Naive B cell (primary cell): ENCODE measurements at regions not wholly inside any gene's neighbourhood (a gene's known extent, or its start where the extent isn't known, plus 50 kb on each side); places are given as distances from the start of the nearest gene placed in this dataset.
"Not testable (repeated sequence)": the region's sequence is repeated elsewhere in the genome, so short reads cannot be mapped to it uniquely, and the experiment has no call there.

Source experiments
- ATAC-seq, 2 donors: fragments of 150-1000 bp; cut with Tn5 transposase; 2 replicates each; pipeline ENCODE4 v1.10.0; 2021; ENCODE audit warnings: low read depth in 2 of 2, mild to moderate bottlenecking in 2 of 2, moderate library complexity in 2 of 2
- DNase-seq: peaks from one replicate; pipeline ENCODE4 v3.0.0; 2022
- H3K27ac Mint-ChIP-seq, 6 donors: one replicate each; pipeline ENCODE4 v1.8.0; 2020 to 2022; ENCODE audit warnings: mild to moderate bottlenecking in 6 of 6, mixed read lengths in 6 of 6, moderate library complexity in 5 of 6, inconsistent platforms in 2 of 6
- H3K27me3 Mint-ChIP-seq, 3 donors: one replicate each; pipeline ENCODE4 v1.8.0; 2021 to 2022; ENCODE audit warnings: mixed read lengths in 3 of 3, mild to moderate bottlenecking in 1 of 3
- H3K36me3 Mint-ChIP-seq, 2 donors: one replicate each; pipeline ENCODE4 v1.8.0; 2020 to 2022; ENCODE audit warnings: mixed read lengths in 2 of 2, inconsistent platforms in 1 of 2, mild to moderate bottlenecking in 1 of 2
- H3K4me1 Mint-ChIP-seq, 3 donors: one replicate each; pipeline ENCODE4 v1.8.0; 2020 to 2022; ENCODE audit warnings: mixed read lengths in 3 of 3, inconsistent platforms in 1 of 3, mild to moderate bottlenecking in 1 of 3, moderate library complexity in 1 of 3
- H3K4me3 Mint-ChIP-seq, 8 donors: one replicate each; pipeline ENCODE4 v1.8.0; 2020 to 2022; ENCODE audit warnings: mild to moderate bottlenecking in 8 of 8, mixed read lengths in 8 of 8, moderate library complexity in 8 of 8, inconsistent platforms in 2 of 8
- H3K9me3 Mint-ChIP-seq, 7 donors: one replicate each; pipeline ENCODE4 v1.8.0; 2020 to 2022; ENCODE audit warnings: mixed read lengths in 7 of 7, mild to moderate bottlenecking in 5 of 7, inconsistent platforms in 2 of 7, moderate library complexity in 1 of 7

- H3K27me3 Mint-ChIP-seq, result peaks cover 0 to 13% (median 3%) of the 10 kb centered on the region in 3 donors
- peaks cover 5 to 16% (median 6%) of the 10 kb centered on the region in 7 donors for H3K9me3 Mint-ChIP-seq
- H3K36me3 Mint-ChIP-seq, result no peaks in the 10 kb centered on the region
- DNase-seq (no peak), ATAC-seq (no peak)
- no peaks in the 10 kb centered on the region for H3K4me1 Mint-ChIP-seq
- no peak overlapping the region for H3K27ac Mint-ChIP-seq
- no peak overlapping the region for H3K4me3 Mint-ChIP-seq
Measured at GRCh38 chr15:93771196-93772030, 459.9 kb upstream of the MCTP2 start.

- H3K27ac Mint-ChIP-seq, result no peak overlapping the region
- H3K4me1 Mint-ChIP-seq, result no peaks in the 10 kb centered on the region
- peaks cover 4 to 14% (median 6%) of the 10 kb centered on the region in 7 donors for H3K9me3 Mint-ChIP-seq
- DNase-seq (no peak), ATAC-seq (no peak)
- no peak overlapping the region for H3K4me3 Mint-ChIP-seq
- H3K36me3 Mint-ChIP-seq, result no peaks in the 10 kb centered on the region
- H3K27me3 Mint-ChIP-seq, result peaks cover 0 to 13% (median 3%) of the 10 kb centered on the region in 3 donors
Measured at GRCh38 chr15:93770788-93771187, 460.6 kb upstream of the MCTP2 start.

- Mint-ChIP-seq H3K27ac (no peak overlapping the region), H3K4me1 (no peaks in the 10 kb centered on the region), H3K36me3 (no peaks in the 10 kb centered on the region), H3K27me3 (peaks cover 0 to 4% (median 0%) of the 10 kb centered on the region in 3 donors), H3K4me3 (no peak overlapping the region), H3K9me3 (peaks cover 0 to 16% (median 5%) of the 10 kb centered on the region in 7 donors)
- DNase-seq, result no peak
- ATAC-seq, result no peak
Measured at GRCh38 chr15:93762036-93762435, 469.3 kb upstream of the MCTP2 start.

- Mint-ChIP-seq H3K27me3 (peaks cover 0 to 4% (median 0%) of the 10 kb centered on the region in 3 donors), H3K4me3 (no peak overlapping the region), H3K4me1 (no peaks in the 10 kb centered on the region), H3K9me3 (peaks cover 1 to 22% (median 9%) of the 10 kb centered on the region in 7 donors), H3K27ac (no peak overlapping the region), H3K36me3 (no peaks in the 10 kb centered on the region)
- ATAC-seq, result no peak
- no peak for DNase-seq
Measured at GRCh38 chr15:93759629-93760028, 471.7 kb upstream of the MCTP2 start.

- Mint-ChIP-seq H3K4me3 (no peak overlapping the region), H3K27ac (no peak overlapping the region), H3K4me1 (no peaks in the 10 kb centered on the region), H3K36me3 (no peaks in the 10 kb centered on the region), H3K9me3 (peaks cover 1 to 22% (median 9%) of the 10 kb centered on the region in 7 donors), H3K27me3 (peaks cover 0 to 4% (median 0%) of the 10 kb centered on the region in 3 donors)
- ATAC-seq, result no peak
- no peak for DNase-seq
Measured at GRCh38 chr15:93758824-93759223, 472.5 kb upstream of the MCTP2 start.

GRCh38 chr15:93748710-93749109 is 482.7 kb upstream of the MCTP2 start:
- H3K4me1 Mint-ChIP-seq, result no peaks in the 10 kb centered on the region
- no peaks in the 10 kb centered on the region for H3K27me3 Mint-ChIP-seq
- DNase-seq, result no peak
- peaks cover 0 to 44% (median 30%) of the 10 kb centered on the region in 7 donors for H3K9me3 Mint-ChIP-seq
- no peak overlapping the region for H3K4me3 Mint-ChIP-seq
- H3K36me3 Mint-ChIP-seq, result no peaks in the 10 kb centered on the region
- no peak overlapping the region for H3K27ac Mint-ChIP-seq
- no peak for ATAC-seq

GRCh38 chr15:93734976-93735375 is 496.4 kb upstream of the MCTP2 start:
- H3K27ac Mint-ChIP-seq, H3K27me3 Mint-ChIP-seq, H3K4me1 Mint-ChIP-seq, H3K4me3 Mint-ChIP-seq, ATAC-seq, DNase-seq: not testable (repeated sequence)
- Mint-ChIP-seq H3K36me3 (peaks cover 0 to 15% of the 10 kb centered on the region in 2 donors), H3K9me3 (peaks cover 8 to 34% (median 16%) of the 10 kb centered on the region in 7 donors)

- H3K4me1 Mint-ChIP-seq, result no peaks in the 10 kb centered on the region
Measured at GRCh38 chr15:93730724-93731123, 500.6 kb upstream of the MCTP2 start.

GRCh38 chr15:93722165-93722564 is 509.2 kb upstream of the MCTP2 start:
- Mint-ChIP-seq H3K9me3 (peaks cover 0 to 4% (median 0%) of the 10 kb centered on the region in 7 donors), H3K27ac (no peak overlapping the region), H3K36me3 (no peaks in the 10 kb centered on the region), H3K27me3 (no peaks in the 10 kb centered on the region), H3K4me3 (no peak overlapping the region), H3K4me1 (no peaks in the 10 kb centered on the region)
- DNase-seq (no peak), ATAC-seq (no peak)

More at GRCh38 chr15:93730724-93731123, 500.6 kb upstream of the MCTP2 start:
- H3K36me3 Mint-ChIP-seq, result peaks cover 0 to 8% of the 10 kb centered on the region in 2 donors
- no peak overlapping the region for H3K4me3 Mint-ChIP-seq
- H3K27me3 Mint-ChIP-seq, result no peaks in the 10 kb centered on the region
- H3K27ac Mint-ChIP-seq, result no peak overlapping the region
- ATAC-seq (no peak), DNase-seq (no peak)
- peaks cover 4 to 48% (median 25%) of the 10 kb centered on the region in 7 donors for H3K9me3 Mint-ChIP-seq

GRCh38 chr15:93720607-93721006 is 510.8 kb upstream of the MCTP2 start:
- Mint-ChIP-seq H3K4me1 (no peaks in the 10 kb centered on the region), H3K4me3 (no peak overlapping the region), H3K9me3 (peaks cover 0 to 4% (median 0%) of the 10 kb centered on the region in 7 donors), H3K27me3 (no peaks in the 10 kb centered on the region), H3K27ac (no peak overlapping the region), H3K36me3 (no peaks in the 10 kb centered on the region)
- DNase-seq, result no peak
- no peak for ATAC-seq

GRCh38 chr15:93719921-93720351 is 511.4 kb upstream of the MCTP2 start:
- no peak for ATAC-seq
- Mint-ChIP-seq H3K4me3 (no peak overlapping the region), H3K36me3 (no peaks in the 10 kb centered on the region), H3K9me3 (peaks cover 0 to 9% (median 0%) of the 10 kb centered on the region in 7 donors), H3K27ac (no peak overlapping the region), H3K27me3 (peaks cover 0 to 4% (median 0%) of the 10 kb centered on the region in 3 donors), H3K4me1 (no peaks in the 10 kb centered on the region)
- DNase-seq, result no peak

GRCh38 chr15:93716615-93717231 is 514.6 kb upstream of the MCTP2 start:
- H3K4me1 Mint-ChIP-seq, result no peaks in the 10 kb centered on the region
- H3K36me3 Mint-ChIP-seq, result no peaks in the 10 kb centered on the region
- no peak for DNase-seq
- H3K27ac Mint-ChIP-seq, result no peak overlapping the region
- peaks cover 0 to 9% (median 0%) of the 10 kb centered on the region in 7 donors for H3K9me3 Mint-ChIP-seq
- peaks cover 0 to 5% (median 0%) of the 10 kb centered on the region in 3 donors for H3K27me3 Mint-ChIP-seq
- no peak overlapping the region for H3K4me3 Mint-ChIP-seq
- ATAC-seq, result no peak

- H3K36me3 Mint-ChIP-seq, result no peaks in the 10 kb centered on the region
- no peaks in the 10 kb centered on the region for H3K4me1 Mint-ChIP-seq
- H3K27ac Mint-ChIP-seq, result no peak overlapping the region
- H3K4me3 Mint-ChIP-seq, result no peak overlapping the region
- no peaks in the 10 kb centered on the region for H3K27me3 Mint-ChIP-seq
- ATAC-seq, result no peak
- no peak for DNase-seq
- H3K9me3 Mint-ChIP-seq, result no peaks in the 10 kb centered on the region
Measured at GRCh38 chr15:93709708-93710107, 521.7 kb upstream of the MCTP2 start.
